Esophagus muscularis mucosa (tissue), 3 donors: ENCODE measurements at regions not wholly inside any gene's neighbourhood (a gene's known extent, or its start where the extent isn't known, plus 50 kb on each side); places are given as distances from the start of the nearest gene placed in this dataset.

Experiments used
- CTCF ChIP-seq, 3 experiments: fragments of 200-600 bp in 2 of 3; fragments of 450-650 bp in 1 of 3; sonication (generic) in 2 of 3; IDR thresholded peaks; one replicate each; pipeline ENCODE4 v1.5.1; 2017 to 2019; ENCODE audit warnings: antibody characterized with exemption in 3 of 3, mild to moderate bottlenecking in 2 of 3, moderate library complexity in 1 of 3
- POLR2A ChIP-seq: fragments of 450-650 bp; IDR thresholded peaks from one replicate; pipeline ENCODE4 v1.6.1; 2017; ENCODE audit warnings: antibody characterized with exemption, moderate library complexity, mild to moderate bottlenecking, low read depth
- POLR2AphosphoS5 ChIP-seq, 2 donors: sonication (generic); formaldehyde crosslinking; IDR thresholded peaks; one replicate each; pipeline ENCODE4 v1.6.1; 2017; ENCODE audit warnings: antibody characterized with exemption in 2 of 2

GRCh38 chrX:73932522-73932921, 80.0 kb upstream of the XIST start:
- TF ChIP-seq CTCF (IDR thresholded peaks at IDR 0.05) (no peak), POLR2A (no peak), POLR2AphosphoS5 (IDR thresholded peaks at IDR 0.05) (no peak)
